Ectodermal cell (in vitro differentiated cells): ENCODE measurements at regions not wholly inside any gene's neighbourhood (a gene's known extent, or its start where the extent isn't known, plus 50 kb on each side); places are given as distances from the start of the nearest gene placed in this dataset.

Experiments
- H3K27ac ChIP-seq: 2 replicates; pipeline ENCODE4 v1.7.0; 2013; ENCODE audit warnings: mild to moderate bottlenecking, low read depth, low read length; ENCODE audit not compliant: insufficient read depth, poor library complexity, severe bottlenecking
- H3K27me3 ChIP-seq: 2 replicates; pipeline ENCODE4 v1.7.0; 2013; ENCODE audit warnings: mild to moderate bottlenecking, low read length; ENCODE audit not compliant: insufficient read depth, control insufficient read depth, poor library complexity, severe bottlenecking
- H3K36me3 ChIP-seq: one replicate; pipeline ENCODE4 v1.7.0; 2013; ENCODE audit warnings: low read length; ENCODE audit not compliant: control insufficient read depth, insufficient read depth
- H3K4me1 ChIP-seq: one replicate; pipeline ENCODE4 v1.7.0; 2013; ENCODE audit warnings: low read length; ENCODE audit not compliant: control insufficient read depth, insufficient read depth
- H3K4me3 ChIP-seq: 2 replicates; pipeline ENCODE4 v1.7.0; 2013; ENCODE audit warnings: low read depth, low read length, control low read depth; ENCODE audit not compliant: insufficient read depth
- H3K9me3 ChIP-seq: 2 replicates; pipeline ENCODE4 v1.7.0; 2013; ENCODE audit warnings: mild to moderate bottlenecking, low read length, moderate library complexity; ENCODE audit not compliant: control insufficient read depth
- WGBS, 2 experiments: methylation state at CpG; one replicate each; pipeline ENCODE4 v1.1.7; 2013; ENCODE audit warnings: missing lambda C conversion rate in 2 of 2; 5-methylcytosine and 5-hydroxymethylcytosine counted together

DNA sequence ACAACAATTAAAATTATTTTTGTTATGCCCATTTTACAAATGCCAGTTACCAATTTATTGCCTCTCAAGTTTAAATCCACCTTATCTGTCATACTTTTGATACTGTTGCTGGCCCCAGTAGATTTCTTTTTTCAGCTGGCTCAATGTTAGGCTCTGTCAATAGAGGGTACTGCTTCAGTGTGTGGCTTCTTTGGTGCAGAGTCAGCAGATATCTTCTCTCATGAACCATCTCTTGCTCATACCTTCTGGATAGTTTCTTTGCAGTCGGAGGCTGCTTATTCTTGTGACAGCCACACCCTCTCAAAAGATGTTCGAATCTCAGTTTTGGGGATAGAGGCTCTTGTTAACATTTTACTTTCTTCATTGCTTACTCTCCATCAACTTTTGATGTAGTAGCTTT lies 849.9 kb upstream of the SEMA6A start:
- H3K4me1 ChIP-seq, result peaks cover 7% of the 10 kb centered on the region
- H3K27me3 ChIP-seq, result no peaks in the 10 kb centered on the region
- H3K4me3 ChIP-seq, result no peak overlapping the region
- 90 to 92% methylated on average over 2 of the region's 2 CpGs for WGBS, 2 experiments
- H3K9me3 ChIP-seq, result no peaks in the 10 kb centered on the region
- no peak overlapping the region for H3K27ac ChIP-seq
- H3K36me3 ChIP-seq, result no peaks in the 10 kb centered on the region

DNA sequence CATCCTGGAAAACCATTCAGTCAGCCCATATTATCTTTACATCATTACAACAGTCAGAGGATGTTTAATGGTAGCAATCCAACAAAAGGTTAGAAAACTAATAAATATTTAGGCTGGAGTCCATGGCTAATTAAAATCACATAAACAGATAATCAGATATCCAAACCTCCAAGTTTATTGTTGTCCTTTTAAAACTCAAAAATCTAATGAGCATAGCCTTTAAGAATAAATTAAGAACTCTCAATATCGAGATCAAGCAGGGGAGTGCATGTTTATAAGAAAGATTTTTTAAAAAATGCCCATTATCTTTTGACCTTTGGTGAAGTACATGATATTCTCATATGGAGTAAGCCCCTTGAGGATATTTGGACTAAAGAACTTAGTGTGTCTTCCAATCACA lies 842.9 kb upstream of the SEMA6A start:
- Histone ChIP-seq H3K36me3 (no peaks in the 10 kb centered on the region), H3K9me3 (no peaks in the 10 kb centered on the region)
- 100% methylated on average over 1 of the region's 1 CpG; no CpG with 5 or more reads in 1 of the 2 experiments for WGBS, 2 experiments

DNA sequence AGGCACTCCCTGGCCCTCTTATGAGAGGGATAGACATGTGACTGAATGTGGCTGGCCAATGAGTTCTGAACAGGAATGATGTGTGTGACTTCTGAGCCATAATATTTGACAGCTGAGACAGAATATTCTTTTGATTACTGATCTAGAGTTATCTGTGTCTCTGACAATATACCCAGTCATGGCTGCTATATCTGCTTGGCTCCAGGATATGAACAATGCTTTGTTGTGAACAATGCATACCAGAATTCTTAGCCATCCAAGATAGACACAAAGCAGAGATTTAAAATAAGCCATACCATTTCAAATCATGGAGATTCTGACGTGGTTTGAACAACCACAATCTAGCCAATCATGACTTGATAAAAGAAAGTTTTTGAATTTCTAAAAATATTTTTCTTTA lies 840.3 kb upstream of the SEMA6A start:
- Histone ChIP-seq H3K27ac (no peak overlapping the region), H3K9me3 (no peaks in the 10 kb centered on the region), H3K27me3 (no peaks in the 10 kb centered on the region), H3K4me3 (no peak overlapping the region), H3K4me1 (no peaks in the 10 kb centered on the region), H3K36me3 (no peaks in the 10 kb centered on the region)
- WGBS, 2 experiments, result 100% methylated on average over 1 of the region's 1 CpG; no CpG with 5 or more reads in 1 of the 2 experiments

More for the DNA sequence above, 842.9 kb upstream of the SEMA6A start:
- no peaks in the 10 kb centered on the region for H3K4me1 ChIP-seq
- no peak overlapping the region for H3K4me3 ChIP-seq
- no peak overlapping the region for H3K27ac ChIP-seq
- H3K27me3 ChIP-seq, result no peaks in the 10 kb centered on the region

DNA sequence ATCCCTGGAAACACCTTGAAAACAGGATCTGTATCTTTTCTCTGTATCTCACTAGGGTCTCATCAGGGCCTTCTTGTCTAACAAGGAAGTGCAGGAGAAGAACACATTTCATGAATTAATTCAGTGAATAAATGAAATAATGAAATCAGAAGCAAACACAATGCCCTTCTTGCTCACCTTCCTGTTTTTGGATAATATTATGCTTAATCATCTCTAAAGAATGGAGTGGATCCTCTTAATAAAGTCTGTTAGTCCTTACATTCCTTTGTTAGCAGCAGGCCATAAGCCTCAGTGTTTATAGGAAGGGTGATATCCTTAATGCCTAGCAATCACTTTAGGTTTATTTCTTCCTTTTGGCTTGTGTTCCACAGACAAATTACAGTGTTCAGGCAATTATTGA lies 837.1 kb upstream of the SEMA6A start:
- H3K27ac ChIP-seq, result no peak overlapping the region
- no peaks in the 10 kb centered on the region for H3K27me3 ChIP-seq
- no peaks in the 10 kb centered on the region for H3K4me1 ChIP-seq
- no peaks in the 10 kb centered on the region for H3K36me3 ChIP-seq
- H3K4me3 ChIP-seq, result no peak overlapping the region
- H3K9me3 ChIP-seq, result no peaks in the 10 kb centered on the region

DNA sequence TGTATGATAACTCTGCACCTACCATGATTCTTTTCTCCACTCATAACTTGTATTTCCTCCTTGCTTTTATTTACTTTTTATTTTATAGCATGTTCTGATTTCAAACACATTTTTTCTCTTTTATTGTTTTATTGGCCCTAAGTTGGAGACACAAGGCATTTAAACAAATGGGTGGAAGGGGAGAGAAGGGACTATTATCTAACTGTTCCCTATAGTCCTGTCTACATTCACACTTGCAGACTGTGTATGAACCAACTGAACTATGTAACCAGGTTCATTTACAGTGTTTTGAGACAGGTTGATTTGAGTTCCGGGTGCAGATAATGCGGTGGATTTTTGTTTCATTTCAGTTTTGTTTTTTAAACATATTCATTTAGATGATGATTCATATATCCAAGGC lies 830.6 kb upstream of the SEMA6A start:
- Histone ChIP-seq H3K27ac (no peak overlapping the region), H3K4me1 (no peaks in the 10 kb centered on the region), H3K27me3 (no peaks in the 10 kb centered on the region), H3K9me3 (no peaks in the 10 kb centered on the region), H3K36me3 (no peaks in the 10 kb centered on the region), H3K4me3 (no peak overlapping the region)
- 80 to 100% methylated on average over 1 to 2 of the region's 2 CpGs for WGBS, 2 experiments

DNA sequence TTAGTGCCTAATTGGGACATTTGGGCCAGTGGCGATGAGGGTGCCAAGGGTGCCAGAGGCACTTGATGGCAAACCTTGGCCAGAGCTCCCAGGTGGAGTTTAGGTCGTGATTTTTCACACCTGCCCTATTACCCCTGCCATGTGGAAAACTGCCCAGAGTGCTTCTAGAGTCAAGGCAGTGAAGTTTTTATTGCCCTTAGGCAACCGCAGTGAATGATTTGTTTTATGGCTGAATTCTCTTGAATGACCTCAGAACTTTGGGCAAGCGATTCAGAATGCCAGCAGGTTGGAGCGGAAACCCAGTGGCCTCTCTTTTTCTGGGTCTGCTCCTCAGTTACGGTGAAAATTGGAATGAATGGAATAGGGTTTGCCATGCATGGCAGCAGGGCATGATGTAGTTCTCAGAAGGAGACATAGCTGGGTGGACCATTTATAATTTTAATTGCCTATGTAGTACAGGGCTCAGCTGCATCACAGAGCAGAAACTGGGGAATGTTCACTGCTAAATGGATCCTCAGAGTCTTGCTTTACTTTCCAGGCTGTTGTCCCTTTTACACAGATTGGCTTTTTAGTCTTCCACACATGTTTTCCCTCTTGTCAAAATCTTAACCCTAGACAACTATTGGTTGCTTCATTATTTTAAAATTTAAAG lies 820.0 kb upstream of the SEMA6A start:
- H3K4me1 ChIP-seq, result no peaks in the 10 kb centered on the region
- H3K9me3 ChIP-seq, result no peaks in the 10 kb centered on the region
- H3K27me3 ChIP-seq, result no peaks in the 10 kb centered on the region
- H3K27ac ChIP-seq, result no peak overlapping the region
- no peaks in the 10 kb centered on the region for H3K36me3 ChIP-seq
- no peak overlapping the region for H3K4me3 ChIP-seq
- WGBS, 2 experiments, result 94% methylated on average over 6 of the region's 6 CpGs

DNA sequence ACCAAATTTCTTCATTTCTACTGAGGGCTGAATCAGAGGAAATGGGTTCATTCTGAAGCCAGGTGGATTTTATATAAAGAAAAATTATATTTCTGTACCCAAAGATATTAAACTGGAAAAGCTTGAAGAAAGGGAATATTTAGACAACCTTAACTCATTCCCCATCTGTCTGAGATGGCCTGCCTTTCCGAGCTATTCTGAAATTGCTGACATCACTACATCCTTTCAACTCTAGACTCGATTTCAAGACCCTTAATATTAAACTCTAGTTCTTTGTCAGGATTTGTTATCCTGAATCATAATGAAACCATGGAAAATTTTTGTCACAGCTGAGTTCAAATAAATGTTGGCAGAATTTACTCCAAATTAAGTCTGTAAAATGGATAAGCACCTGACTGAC lies 818.5 kb upstream of the SEMA6A start:
- Histone ChIP-seq H3K27ac (no peak overlapping the region), H3K36me3 (no peaks in the 10 kb centered on the region), H3K4me1 (no peaks in the 10 kb centered on the region), H3K27me3 (no peaks in the 10 kb centered on the region), H3K4me3 (no peak overlapping the region), H3K9me3 (no peaks in the 10 kb centered on the region)
- WGBS, 2 experiments, result 91 to 94% methylated on average over 2 of the region's 2 CpGs

DNA sequence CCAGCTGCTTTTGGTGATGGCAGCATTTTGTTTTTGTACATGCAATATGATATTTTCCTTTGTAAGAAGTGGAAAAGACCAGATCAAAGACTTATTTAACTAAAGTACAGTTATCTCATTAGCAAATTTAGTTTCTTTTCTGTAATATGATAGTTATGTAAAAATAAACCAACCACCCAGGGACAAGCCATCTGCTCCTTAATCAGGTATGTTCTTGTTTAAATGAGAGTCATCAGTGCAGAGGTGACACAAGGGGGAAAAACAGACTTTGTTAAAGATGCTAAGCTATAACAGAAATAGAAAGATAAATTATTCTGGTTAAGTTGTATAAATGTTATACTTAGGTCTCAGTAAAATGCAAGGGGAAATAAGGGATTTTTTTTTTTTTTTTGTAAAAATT lies 805.7 kb upstream of the SEMA6A start:
- no peaks in the 10 kb centered on the region for H3K27me3 ChIP-seq
- no peak overlapping the region for H3K4me3 ChIP-seq
- no peaks in the 10 kb centered on the region for H3K4me1 ChIP-seq
- no peaks in the 10 kb centered on the region for H3K36me3 ChIP-seq
- H3K27ac ChIP-seq, result no peak overlapping the region
- peaks cover 3% of the 10 kb centered on the region for H3K9me3 ChIP-seq

DNA sequence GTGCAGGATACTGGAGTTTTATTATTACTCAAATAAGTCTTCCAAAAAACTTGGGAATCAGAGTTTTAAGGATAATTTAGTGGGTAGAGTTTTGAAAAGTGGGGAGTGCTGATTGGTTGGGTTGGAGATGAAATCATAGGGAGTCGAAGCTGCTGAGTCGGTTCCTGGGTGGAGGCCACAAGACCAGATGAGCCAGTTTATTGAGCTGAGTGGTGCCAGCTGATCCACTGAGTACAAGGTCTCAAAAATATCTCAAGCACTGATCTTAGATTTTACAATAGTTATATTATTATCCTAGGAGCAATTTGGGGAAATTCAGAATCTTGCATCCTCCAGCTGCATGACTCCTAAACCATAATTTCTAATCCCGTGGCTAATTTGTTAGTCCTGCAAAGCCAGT lies 804.9 kb upstream of the SEMA6A start:
- H3K27me3 ChIP-seq, result no peaks in the 10 kb centered on the region
- WGBS, 2 experiments, result 75 to 84% methylated on average over 3 of the region's 3 CpGs
- H3K9me3 ChIP-seq, result peaks cover 3% of the 10 kb centered on the region
- no peak overlapping the region for H3K4me3 ChIP-seq
- H3K36me3 ChIP-seq, result no peaks in the 10 kb centered on the region
- H3K27ac ChIP-seq, result no peak overlapping the region
- no peaks in the 10 kb centered on the region for H3K4me1 ChIP-seq

DNA sequence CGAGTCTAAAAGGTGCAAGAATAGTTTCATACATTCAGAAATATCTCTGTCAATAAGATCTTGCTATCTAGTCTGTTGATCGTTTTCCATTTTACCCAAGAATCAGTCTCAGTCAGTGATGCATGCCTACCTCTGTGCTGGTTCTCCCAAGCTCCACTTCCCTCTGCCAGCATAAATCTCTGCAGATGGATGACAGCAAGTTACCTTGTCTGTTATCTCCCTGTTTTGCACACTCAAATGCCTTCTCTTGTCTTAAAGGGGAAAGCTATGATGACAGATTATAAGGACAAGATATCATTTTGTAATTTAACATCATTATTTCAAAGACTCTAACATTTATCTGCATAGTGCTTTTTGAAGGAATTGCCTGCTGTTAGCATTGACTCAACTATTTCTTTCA lies 802.1 kb upstream of the SEMA6A start:
- no peaks in the 10 kb centered on the region for H3K4me1 ChIP-seq
- WGBS, 2 experiments, result 68 to 72% methylated on average over 2 of the region's 2 CpGs
- no peaks in the 10 kb centered on the region for H3K36me3 ChIP-seq
- H3K4me3 ChIP-seq, result no peak overlapping the region
- peaks cover 3% of the 10 kb centered on the region for H3K9me3 ChIP-seq
- H3K27me3 ChIP-seq, result no peaks in the 10 kb centered on the region
- no peak overlapping the region for H3K27ac ChIP-seq

DNA sequence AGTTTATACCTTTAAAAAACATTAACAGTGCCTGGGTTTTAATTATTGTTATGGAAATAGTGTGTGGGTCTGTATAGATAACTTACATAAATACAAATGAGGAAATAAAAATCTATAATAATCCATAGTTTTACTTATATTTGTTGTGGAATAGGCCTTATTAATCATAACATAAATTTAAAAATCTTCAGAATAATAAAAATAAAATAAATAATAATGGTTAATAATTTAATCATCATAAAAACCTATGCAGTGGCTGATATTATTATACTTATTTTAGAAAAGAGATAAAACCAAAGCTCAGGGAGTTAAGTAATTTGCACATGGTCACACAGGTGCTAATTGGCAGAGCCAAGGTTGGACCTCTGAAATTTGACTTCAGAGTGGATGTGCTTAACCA lies 785.3 kb upstream of the SEMA6A start:
- Histone ChIP-seq H3K4me1 (no peaks in the 10 kb centered on the region), H3K4me3 (no peak overlapping the region), H3K9me3 (no peaks in the 10 kb centered on the region), H3K27me3 (no peaks in the 10 kb centered on the region), H3K27ac (no peak overlapping the region), H3K36me3 (no peaks in the 10 kb centered on the region)
